Stomach (tissue), 4 donors: ENCODE measurements at regions not wholly inside any gene's neighbourhood (a gene's known extent, or its start where the extent isn't known, plus 50 kb on each side); places are given as distances from the start of the nearest gene placed in this dataset.

Experiments
- CTCF ChIP-seq, 7 experiments: fragments of 450-650 bp in 4 of 7; fragments of 200-600 bp in 3 of 7; sonication (generic) in 3 of 7; IDR thresholded peaks; one replicate each; pipeline ENCODE4 v1.5.1; 2016 to 2019; ENCODE audit warnings: antibody characterized with exemption in 7 of 7, control low read depth in 2 of 7, mild to moderate bottlenecking in 1 of 7
- EP300 ChIP-seq: sonication (generic); formaldehyde crosslinking; IDR thresholded peaks from one replicate; pipeline ENCODE4 v1.6.1; 2017; ENCODE audit warnings: antibody characterized with exemption
- POLR2A ChIP-seq, 4 donors: fragments of 450-650 bp; IDR thresholded peaks; one replicate each; pipeline ENCODE4 v1.6.1; 2016; ENCODE audit warnings: antibody characterized with exemption in 4 of 4, control low read depth in 2 of 4, mild to moderate bottlenecking in 1 of 4, moderate library complexity in 1 of 4
- POLR2AphosphoS5 ChIP-seq, 3 donors: sonication (generic); formaldehyde crosslinking; IDR thresholded peaks; one replicate each; pipeline ENCODE4 v1.6.1; 2016; ENCODE audit warnings: antibody characterized with exemption in 3 of 3

DNA sequence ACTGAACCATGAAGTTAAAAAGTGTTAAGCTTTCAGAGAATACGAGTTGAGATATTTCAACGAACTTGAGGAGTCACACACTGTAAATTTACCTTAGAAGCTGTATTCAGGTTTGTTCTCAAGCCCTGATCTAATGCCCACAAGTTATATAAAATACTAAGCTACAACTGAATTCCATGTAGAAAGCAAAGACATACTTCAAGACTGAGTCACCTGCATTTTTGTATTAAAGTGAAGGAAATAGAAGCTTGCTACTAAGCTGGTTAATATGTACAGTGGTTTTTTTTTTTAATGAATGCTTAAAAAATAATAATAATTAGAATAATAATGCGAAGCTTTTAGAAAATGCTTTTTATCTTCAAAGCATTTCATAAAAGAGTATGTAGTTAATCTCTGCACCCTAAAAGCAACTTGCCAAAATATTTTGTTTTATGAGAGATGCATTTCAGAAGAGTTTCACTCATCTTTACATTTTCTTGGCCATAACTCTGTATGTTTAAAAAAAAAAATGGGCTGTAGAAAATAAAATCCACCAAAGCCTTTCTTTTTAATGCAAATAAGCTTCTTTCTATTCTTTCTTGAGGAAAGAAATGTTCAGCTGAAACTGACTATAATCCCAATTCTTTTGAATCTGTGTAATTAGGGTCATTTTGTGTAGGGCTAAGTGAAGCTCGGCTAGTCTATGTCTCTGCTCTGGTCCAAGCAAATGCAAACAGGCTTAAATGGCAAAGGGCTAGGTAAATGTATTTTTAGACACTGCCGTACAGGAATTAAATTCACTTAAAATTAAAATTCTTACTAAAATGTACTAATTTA, 1047.5 kb upstream of the FLRT2 start:
- TF ChIP-seq CTCF (IDR thresholded peaks at IDR 0.05) (no peak), POLR2AphosphoS5 (IDR thresholded peaks at IDR 0.05) (no peak), EP300 (no peak), POLR2A (IDR thresholded peaks at IDR 0.05) (no peak)
